GM23338 (cell line): ENCODE measurements at regions not wholly inside any gene's neighbourhood (a gene's known extent, or its start where the extent isn't known, plus 50 kb on each side); places are given as distances from the start of the nearest gene placed in this dataset.

Experiments
- ATAC-seq: fragments of 200-7000 bp; cut with Tn5 transposase; 3 replicates; pipeline ENCODE4 v1.9.1; 2020
- DNase-seq: peaks from one replicate; pipeline ENCODE4 v3.0.0-alpha.2; 2015; ENCODE audit warnings: low spot score
- H2AFZ ChIP-seq: fragments of 200-600 bp; sonication (generic); 2 replicates; pipeline ENCODE4 v1.8.0; 2016; ENCODE audit warnings: antibody characterized with exemption, mild to moderate bottlenecking, moderate library complexity
- H3F3A ChIP-seq: fragments of 200-600 bp; sonication (generic); replicated peaks from 2 replicates; pipeline ENCODE4 v1.8.0; 2017; ENCODE audit warnings: antibody characterized with exemption, mixed run types, low read depth
- H3K27ac ChIP-seq: fragments of 200-600 bp; sonication (generic); 2 replicates; pipeline ENCODE4 v1.6.1; 2016; ENCODE audit warnings: low read depth
- H3K27me3 ChIP-seq: fragments of 200-600 bp; sonication (generic); 2 replicates; pipeline ENCODE4 v1.8.0; 2016; ENCODE audit warnings: mild to moderate bottlenecking, mixed run types, moderate library complexity; ENCODE audit not compliant: insufficient read depth
- H3K36me3 ChIP-seq: fragments of 200-600 bp; sonication (generic); 2 replicates; pipeline ENCODE4 v1.8.0; 2016; ENCODE audit warnings: mild to moderate bottlenecking; ENCODE audit not compliant: insufficient read depth
- H3K4me1 ChIP-seq: fragments of 200-600 bp; sonication (generic); 2 replicates; pipeline ENCODE4 v1.8.0; 2016; ENCODE audit warnings: mild to moderate bottlenecking, moderate library complexity; ENCODE audit not compliant: insufficient read depth
- H3K4me2 ChIP-seq: fragments of 200-600 bp; sonication (generic); 2 replicates; pipeline ENCODE4 v1.7.1; 2017; ENCODE audit warnings: mixed run types
- H3K4me3 ChIP-seq: fragments of 200-600 bp; sonication (generic); 2 replicates; pipeline ENCODE4 v1.6.1; 2016; ENCODE audit warnings: mixed run types
- H3K79me2 ChIP-seq: fragments of 200-600 bp; sonication (generic); replicated peaks from 2 replicates; pipeline ENCODE4 v1.8.0; 2017; ENCODE audit warnings: mild to moderate bottlenecking; ENCODE audit not compliant: insufficient read depth
- H3K9me2 ChIP-seq: fragments of 200-600 bp; sonication (generic); 2 replicates; pipeline ENCODE4 v1.8.0; 2017; ENCODE audit not compliant: insufficient read depth
- H4K20me1 ChIP-seq: fragments of 200-600 bp; sonication (generic); replicated peaks from 2 replicates; pipeline ENCODE4 v1.8.0; 2017; ENCODE audit warnings: mild to moderate bottlenecking; ENCODE audit not compliant: insufficient read depth
- H3K27ac Mint-ChIP-seq: 2 replicates; pipeline ENCODE4 v1.8.0; 2020; ENCODE audit warnings: inconsistent platforms, mild to moderate bottlenecking, moderate library complexity, mixed read lengths
- H3K27me3 Mint-ChIP-seq: 3 replicates; pipeline ENCODE4 v1.8.0; 2022; ENCODE audit warnings: low read depth, mild to moderate bottlenecking, moderate library complexity, mixed read lengths, inconsistent platforms; ENCODE audit not compliant: insufficient read depth, poor library complexity
- H3K36me3 Mint-ChIP-seq: 3 replicates; pipeline ENCODE4 v1.8.0; 2021; ENCODE audit warnings: low read depth, mild to moderate bottlenecking, inconsistent platforms, moderate library complexity, mixed read lengths
- H3K4me1 Mint-ChIP-seq: 3 replicates; pipeline ENCODE4 v1.8.0; 2020; ENCODE audit warnings: mild to moderate bottlenecking, inconsistent platforms, mixed read lengths
- H3K4me3 Mint-ChIP-seq: 3 replicates; pipeline ENCODE4 v1.8.0; 2021; ENCODE audit warnings: moderate library complexity, mild to moderate bottlenecking, inconsistent platforms, mixed read lengths
- H3K9me3 Mint-ChIP-seq: 3 replicates; pipeline ENCODE4 v1.8.0; 2020; ENCODE audit warnings: moderate library complexity, mild to moderate bottlenecking, inconsistent platforms, mixed read lengths
- CREB1 ChIP-seq: fragments of 250-450 bp; sonication (Bioruptor Pico); IDR thresholded peaks from 2 replicates; pipeline ENCODE4 v1.5.0; 2020; ENCODE audit warnings: low read depth, mild to moderate bottlenecking, moderate library complexity
- CTCF ChIP-seq, 2 experiments: fragments of 200-600 bp in 1 of 2; sonication (generic) in 1 of 2; conservative IDR thresholded peaks; 2 replicates each; pipeline versions ENCODE4 v1.5.1 to v1.6.1; 2016 to 2017; ENCODE audit warnings: antibody characterized with exemption in 2 of 2, low read depth in 2 of 2, mild to moderate bottlenecking in 2 of 2, moderate library complexity in 1 of 2
- EZH2 ChIP-seq: fragments of 200-600 bp; sonication (generic); IDR thresholded peaks from one replicate; pipeline ENCODE4 v1.8.0; 2017; ENCODE audit warnings: antibody characterized with exemption, mild to moderate bottlenecking, low read depth; ENCODE audit not compliant: unreplicated experiment
- EZH2phosphoT487 ChIP-seq: fragments of 200-600 bp; sonication (generic); IDR thresholded peaks from one replicate; pipeline ENCODE4 v1.8.1; 2018; ENCODE audit warnings: antibody characterized with exemption; ENCODE audit not compliant: unreplicated experiment
- JUNB ChIP-seq: IDR thresholded peaks from one replicate; pipeline ENCODE4 v1.6.1; 2016; ENCODE audit warnings: antibody characterized with exemption; ENCODE audit not compliant: unreplicated experiment
- NANOG ChIP-seq: IDR thresholded peaks from 2 replicates; pipeline ENCODE4 v1.6.1; 2016; ENCODE audit warnings: antibody characterized with exemption, borderline replicate concordance
- POLR2AphosphoS5 ChIP-seq: IDR thresholded peaks from 2 replicates; pipeline ENCODE4 v1.6.1; 2016; ENCODE audit warnings: antibody characterized with exemption, low read depth
- STAT1 ChIP-seq: IDR thresholded peaks from one replicate; pipeline ENCODE4 v1.6.1; 2016; ENCODE audit warnings: antibody characterized with exemption; ENCODE audit not compliant: unreplicated experiment
- ZNF114 ChIP-seq: fragments of 250-450 bp; sonication (Bioruptor Pico); IDR thresholded peaks from 2 replicates; pipeline ENCODE4 v1.5.0; 2020; ENCODE audit warnings: mild to moderate bottlenecking, moderate library complexity
- ZNF331 ChIP-seq: fragments of 250-450 bp; sonication (Bioruptor Pico); IDR thresholded peaks from 2 replicates; pipeline ENCODE4 v1.5.0; 2020; ENCODE audit warnings: low read depth, mild to moderate bottlenecking, moderate library complexity
- ZNF462 ChIP-seq: fragments of 250-450 bp; sonication (Bioruptor Pico); IDR thresholded peaks from 2 replicates; pipeline ENCODE4 v1.5.0; 2020; ENCODE audit warnings: mild to moderate bottlenecking, moderate library complexity
- TF ChIP-seq, protein P1 (sequence below): IDR thresholded peaks from 2 replicates; pipeline ENCODE4 v1.6.1; 2016; ENCODE audit warnings: antibody characterized with exemption
- TF ChIP-seq, protein P2 (sequence below): IDR thresholded peaks from one replicate; pipeline ENCODE4 v1.6.1; 2018; ENCODE audit warnings: antibody characterized with exemption; ENCODE audit not compliant: unreplicated experiment

DNA sequence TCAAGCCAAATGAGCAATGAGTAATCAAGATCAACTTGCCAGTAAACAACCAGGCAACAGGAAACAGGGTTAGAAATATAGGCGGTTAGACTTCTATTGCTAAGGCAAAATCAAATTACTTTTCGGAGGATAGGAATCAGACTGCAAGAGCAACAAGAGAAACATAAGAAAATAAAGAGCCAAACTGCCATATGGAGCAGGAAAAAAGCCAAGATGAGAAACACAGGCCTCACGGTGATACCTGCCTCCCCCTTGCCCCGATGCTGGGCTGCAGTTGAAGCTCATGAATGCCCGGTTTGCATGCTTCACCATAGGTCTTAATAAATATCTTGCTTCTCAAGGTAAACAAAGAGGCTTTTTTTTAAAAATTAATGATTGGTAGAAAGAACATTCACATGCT lies 158.4 kb upstream of the MAGEC2 start (continued):
- TF ChIP-seq ZNF331 (CRISPR knock-in tag): no peak
- no peak for TF ChIP-seq NANOG
- TF ChIP-seq POLR2AphosphoS5: no peak
- TF ChIP-seq, protein P1, sequence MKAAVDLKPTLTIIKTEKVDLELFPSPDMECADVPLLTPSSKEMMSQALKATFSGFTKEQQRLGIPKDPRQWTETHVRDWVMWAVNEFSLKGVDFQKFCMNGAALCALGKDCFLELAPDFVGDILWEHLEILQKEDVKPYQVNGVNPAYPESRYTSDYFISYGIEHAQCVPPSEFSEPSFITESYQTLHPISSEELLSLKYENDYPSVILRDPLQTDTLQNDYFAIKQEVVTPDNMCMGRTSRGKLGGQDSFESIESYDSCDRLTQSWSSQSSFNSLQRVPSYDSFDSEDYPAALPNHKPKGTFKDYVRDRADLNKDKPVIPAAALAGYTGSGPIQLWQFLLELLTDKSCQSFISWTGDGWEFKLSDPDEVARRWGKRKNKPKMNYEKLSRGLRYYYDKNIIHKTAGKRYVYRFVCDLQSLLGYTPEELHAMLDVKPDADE: no peak
- TF ChIP-seq EZH2phosphoT487: no peak

DNA sequence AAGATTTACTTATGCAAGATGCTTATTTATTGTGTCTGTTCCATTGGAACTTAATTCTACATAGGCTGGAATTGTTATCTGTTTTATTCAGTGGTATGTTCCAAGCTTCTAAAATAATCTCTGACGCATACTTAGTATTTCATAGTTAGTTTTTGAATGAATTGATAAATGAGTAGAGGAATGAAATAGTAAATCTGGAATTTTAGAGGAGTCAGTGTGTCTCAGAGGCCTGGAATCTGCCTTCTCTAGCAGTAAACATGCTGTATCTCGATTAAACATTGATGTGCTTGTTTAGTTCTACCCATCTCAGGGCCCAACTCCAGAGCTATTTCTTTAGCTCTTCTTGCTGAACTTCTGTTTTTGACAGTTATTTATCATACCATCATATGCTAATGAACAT lies 154.2 kb upstream of the MAGEC2 start:
- Histone ChIP-seq H3F3A (no peaks in the 10 kb centered on the region), H3K4me1 (no peaks in the 10 kb centered on the region), H3K4me3 (no peak overlapping the region), H4K20me1 (no peaks in the 10 kb centered on the region), H3K79me2 (no peaks in the 10 kb centered on the region), H2AFZ (no peak overlapping the region), H3K27me3 (no peaks in the 10 kb centered on the region), H3K4me2 (no peak overlapping the region), H3K9me2 (no peaks in the 10 kb centered on the region), H3K36me3 (no peaks in the 10 kb centered on the region), H3K27ac (no peak overlapping the region)
- Mint-ChIP-seq H3K27ac (no peak overlapping the region), H3K4me3 (no peak overlapping the region), H3K27me3 (no peaks in the 10 kb centered on the region), H3K9me3 (no peaks in the 10 kb centered on the region), H3K4me1 (no peaks in the 10 kb centered on the region), H3K36me3 (no peaks in the 10 kb centered on the region)
- no peak for ATAC-seq
- DNase-seq: no peak
- TF ChIP-seq EZH2 (no peak), CTCF (conservative IDR thresholded peaks at IDR 0.05; ENCODE audit: low read depth in 2 of 2) (no peak), EZH2phosphoT487 (no peak), CREB1 (CRISPR knock-in tag) (no peak), ZNF462 (no peak), POLR2AphosphoS5 (no peak), JUNB (no peak), STAT1 (no peak), NANOG (no peak), ZNF331 (CRISPR knock-in tag) (no peak), ZNF114 (CRISPR knock-in tag) (no peak)
- TF ChIP-seq, protein P2, sequence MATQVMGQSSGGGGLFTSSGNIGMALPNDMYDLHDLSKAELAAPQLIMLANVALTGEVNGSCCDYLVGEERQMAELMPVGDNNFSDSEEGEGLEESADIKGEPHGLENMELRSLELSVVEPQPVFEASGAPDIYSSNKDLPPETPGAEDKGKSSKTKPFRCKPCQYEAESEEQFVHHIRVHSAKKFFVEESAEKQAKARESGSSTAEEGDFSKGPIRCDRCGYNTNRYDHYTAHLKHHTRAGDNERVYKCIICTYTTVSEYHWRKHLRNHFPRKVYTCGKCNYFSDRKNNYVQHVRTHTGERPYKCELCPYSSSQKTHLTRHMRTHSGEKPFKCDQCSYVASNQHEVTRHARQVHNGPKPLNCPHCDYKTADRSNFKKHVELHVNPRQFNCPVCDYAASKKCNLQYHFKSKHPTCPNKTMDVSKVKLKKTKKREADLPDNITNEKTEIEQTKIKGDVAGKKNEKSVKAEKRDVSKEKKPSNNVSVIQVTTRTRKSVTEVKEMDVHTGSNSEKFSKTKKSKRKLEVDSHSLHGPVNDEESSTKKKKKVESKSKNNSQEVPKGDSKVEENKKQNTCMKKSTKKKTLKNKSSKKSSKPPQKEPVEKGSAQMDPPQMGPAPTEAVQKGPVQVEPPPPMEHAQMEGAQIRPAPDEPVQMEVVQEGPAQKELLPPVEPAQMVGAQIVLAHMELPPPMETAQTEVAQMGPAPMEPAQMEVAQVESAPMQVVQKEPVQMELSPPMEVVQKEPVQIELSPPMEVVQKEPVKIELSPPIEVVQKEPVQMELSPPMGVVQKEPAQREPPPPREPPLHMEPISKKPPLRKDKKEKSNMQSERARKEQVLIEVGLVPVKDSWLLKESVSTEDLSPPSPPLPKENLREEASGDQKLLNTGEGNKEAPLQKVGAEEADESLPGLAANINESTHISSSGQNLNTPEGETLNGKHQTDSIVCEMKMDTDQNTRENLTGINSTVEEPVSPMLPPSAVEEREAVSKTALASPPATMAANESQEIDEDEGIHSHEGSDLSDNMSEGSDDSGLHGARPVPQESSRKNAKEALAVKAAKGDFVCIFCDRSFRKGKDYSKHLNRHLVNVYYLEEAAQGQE: no peak
